ENCODE measurements at regions not wholly inside any gene's neighbourhood (a gene's known extent, or its start where the extent isn't known, plus 50 kb on each side); places are given as distances from the start of the nearest gene placed in this dataset.

- DNase-seq = peak; percentile 43 to 74 (median 68)
Measured at GRCh38 chrX:15915959-15916703, 61.5 kb upstream of the AP1S2 start.

GRCh38 chrX:15914486-15914885 is 59.9 kb upstream of the AP1S2 start:
- DNase-seq = no peak

- no peak for DNase-seq
Measured at GRCh38 chrX:15913146-15913545, 58.5 kb upstream of the AP1S2 start.

- peak; percentile 77 to 94 (median 85) for DNase-seq
Measured at GRCh38 chrX:15911734-15912550, 57.3 kb upstream of the AP1S2 start.

- DNase-seq = no peak
Measured at GRCh38 chrX:15909605-15910004, 55.0 kb upstream of the AP1S2 start.

GRCh38 chrX:15908603-15909290 is 54.1 kb upstream of the AP1S2 start:
- no peak for DNase-seq

GRCh38 chrX:15906041-15906943 is 51.7 kb upstream of the AP1S2 start:
- DNase-seq = no peak

All from suppressor macrophage (primary cell).